Skin epidermis (tissue), 12 donors: ENCODE measurements at regions not wholly inside any gene's neighbourhood (a gene's known extent, or its start where the extent isn't known, plus 50 kb on each side); places are given as distances from the start of the nearest gene placed in this dataset.

Experiments used
- H3K27ac ChIP-seq, 21 experiments: fragments of 200-600 bp; sonication (generic) in 11 of 21; one replicate each; pipeline ENCODE4 v1.5.0; 2020; ENCODE audit warnings: mild to moderate bottlenecking in 3 of 21, inconsistent platforms in 2 of 21, moderate library complexity in 2 of 21
- H3K4me3 ChIP-seq, 7 experiments: fragments of 200-600 bp; sonication (generic) in 2 of 7; one replicate each; pipeline ENCODE4 v1.5.0; 2020; ENCODE audit warnings: inconsistent platforms in 2 of 7, mild to moderate bottlenecking in 2 of 7, moderate library complexity in 1 of 7

DNA sequence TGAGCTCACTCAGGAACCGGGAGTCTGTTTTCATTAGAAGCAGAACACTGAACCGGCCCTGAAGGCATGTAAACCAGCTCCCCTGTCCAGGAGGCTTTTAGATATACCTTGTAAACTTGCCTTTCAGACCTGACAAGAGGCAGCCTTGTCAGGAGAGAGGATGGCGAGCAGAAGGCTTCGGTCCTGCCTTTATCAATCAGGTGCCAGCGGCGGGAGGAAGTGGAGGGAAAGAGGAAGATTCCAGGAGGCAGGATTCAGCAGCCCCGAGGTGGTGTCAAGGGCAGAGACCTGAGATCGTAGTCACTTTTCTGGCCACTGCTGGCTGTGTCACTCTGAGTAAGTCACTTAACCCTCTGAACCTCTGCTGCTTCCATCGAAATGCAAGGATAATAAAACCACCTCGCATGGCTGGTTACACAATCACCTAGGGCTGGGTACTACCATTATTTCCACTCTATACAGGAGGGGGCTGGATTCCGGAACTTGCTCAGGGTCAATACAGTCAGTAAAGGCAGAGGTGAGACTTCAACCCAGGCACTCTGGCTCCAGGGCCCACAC lies 181.0 kb downstream of the CHST1 start:
- no peak overlapping the region for H3K4me3 ChIP-seq
- no peak overlapping the region for H3K27ac ChIP-seq

DNA sequence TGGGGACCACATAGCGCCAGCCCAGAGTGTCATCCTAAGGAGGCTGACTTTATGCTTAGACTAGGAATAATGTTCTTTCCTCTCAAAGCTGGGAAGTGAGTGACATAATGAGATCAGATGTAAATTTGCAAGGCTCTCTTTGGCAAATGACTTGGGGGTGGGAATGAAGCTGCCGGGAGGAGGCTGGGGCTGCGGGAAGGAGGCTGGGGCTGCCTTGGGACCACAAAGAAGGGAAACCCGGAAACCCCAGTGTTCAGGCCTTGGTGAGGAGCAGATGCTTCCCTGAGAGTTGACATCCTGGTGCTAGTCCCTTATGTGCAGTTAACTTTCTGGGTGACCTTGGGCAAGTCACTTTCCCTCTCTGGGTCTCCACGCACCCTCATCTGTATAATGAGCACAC lies 182.0 kb downstream of the CHST1 start:
- H3K4me3 ChIP-seq: no peak overlapping the region
- H3K27ac ChIP-seq: no peak overlapping the region

DNA sequence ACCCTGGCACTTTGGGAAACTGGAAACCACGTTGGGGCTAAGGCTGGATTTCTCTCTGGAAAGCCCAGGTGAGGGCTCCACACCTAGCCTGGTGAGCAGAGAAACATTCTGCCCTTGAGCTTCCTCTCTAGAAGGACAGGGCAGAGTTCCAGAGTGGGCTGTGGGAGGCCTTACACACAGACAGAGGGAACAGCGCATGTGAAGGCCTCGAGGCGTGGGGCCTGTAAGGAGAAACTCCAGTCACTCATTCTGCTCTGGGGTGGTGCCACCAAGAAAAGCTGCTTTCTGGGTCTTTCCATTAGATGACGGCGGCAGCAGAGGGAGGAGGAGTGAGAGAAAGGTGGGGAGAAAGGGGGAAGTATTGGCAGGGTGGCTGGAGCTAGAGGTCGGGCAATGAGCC lies 183.1 kb downstream of the CHST1 start:
- H3K27ac ChIP-seq: no peak overlapping the region
- no peak overlapping the region for H3K4me3 ChIP-seq

DNA sequence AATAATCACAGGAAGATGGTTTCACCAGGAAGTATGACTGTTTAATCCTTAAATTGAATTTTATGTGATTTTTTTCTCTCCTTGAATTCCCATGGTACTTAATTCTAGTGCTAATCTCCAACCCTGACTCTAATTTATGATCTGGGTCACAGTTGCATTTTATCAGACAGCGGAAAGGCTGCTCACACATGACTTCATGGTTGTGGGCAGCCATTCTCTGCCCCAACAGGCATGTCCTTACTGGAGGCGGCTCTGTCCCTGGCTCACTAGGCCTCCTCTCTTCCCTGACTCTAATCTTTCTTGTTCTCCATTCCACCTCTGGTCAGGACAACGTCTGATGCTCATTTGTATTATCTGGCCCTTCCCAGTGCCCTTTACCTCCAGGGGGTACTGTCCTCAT lies 184.4 kb downstream of the CHST1 start:
- Histone ChIP-seq H3K27ac (no peak overlapping the region), H3K4me3 (no peak overlapping the region)

DNA sequence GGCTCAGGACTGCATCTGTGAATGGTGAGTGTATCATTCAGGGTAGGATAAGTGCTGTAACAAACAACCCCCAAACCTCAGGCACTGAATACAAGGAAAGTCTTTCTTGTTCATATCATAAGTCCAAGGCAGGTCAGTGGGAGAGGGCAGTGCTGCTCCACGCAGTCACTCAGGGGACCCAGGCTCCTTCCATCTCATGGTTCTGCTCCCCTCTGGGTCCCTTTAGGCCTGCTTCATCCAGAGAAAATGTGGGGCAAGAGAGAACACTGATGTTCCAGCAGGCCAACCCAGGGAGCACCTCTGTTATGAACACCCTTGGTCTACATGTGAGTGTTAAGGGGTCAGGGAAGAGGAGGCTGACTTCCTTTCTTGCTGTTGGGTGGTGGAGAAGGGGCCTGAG lies 187.8 kb downstream of the CHST1 start:
- H3K4me3 ChIP-seq: no peak overlapping the region
- no peak overlapping the region for H3K27ac ChIP-seq

DNA sequence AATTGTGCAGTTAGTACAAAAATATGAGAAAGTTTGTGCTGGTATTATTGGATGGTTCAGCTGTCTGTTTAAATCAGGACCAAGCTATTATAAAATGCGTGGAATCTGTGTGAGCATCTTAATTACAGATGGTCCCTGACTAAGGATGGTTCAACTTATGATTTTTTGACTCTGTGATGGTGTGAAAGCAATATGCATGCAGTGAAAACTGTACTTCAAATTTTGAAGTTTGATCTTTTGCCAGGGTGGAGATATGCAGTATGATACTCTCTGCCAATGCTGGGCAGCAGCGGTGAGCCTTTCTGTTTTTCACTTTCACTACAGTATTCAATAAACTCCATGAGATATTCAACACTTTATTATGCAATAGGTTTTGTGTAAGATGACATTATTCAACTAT lies 189.3 kb downstream of the CHST1 start:
- Histone ChIP-seq H3K27ac (no peak overlapping the region), H3K4me3 (no peak overlapping the region)

DNA sequence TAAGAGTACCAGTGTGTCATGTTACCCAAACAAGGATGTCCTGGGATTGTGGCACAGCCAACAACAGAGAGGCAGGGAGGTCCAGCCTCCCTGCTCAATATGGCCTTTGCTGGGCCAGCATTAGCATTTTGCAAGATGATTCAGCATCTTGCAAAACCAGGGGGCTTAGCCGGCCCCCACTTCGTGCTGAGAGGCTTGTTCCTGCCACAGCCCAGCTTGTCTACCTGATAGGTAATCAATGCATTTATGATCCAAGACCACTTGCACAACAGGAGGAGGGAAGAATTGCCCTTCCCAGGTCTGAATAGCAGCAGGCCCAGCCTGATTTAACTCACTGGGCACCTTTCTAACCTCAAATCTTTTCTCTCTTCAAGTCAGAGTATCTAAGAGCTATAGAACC lies 189.0 kb upstream of the SYT13 start:
- Histone ChIP-seq H3K27ac (no peak overlapping the region), H3K4me3 (no peak overlapping the region)

DNA sequence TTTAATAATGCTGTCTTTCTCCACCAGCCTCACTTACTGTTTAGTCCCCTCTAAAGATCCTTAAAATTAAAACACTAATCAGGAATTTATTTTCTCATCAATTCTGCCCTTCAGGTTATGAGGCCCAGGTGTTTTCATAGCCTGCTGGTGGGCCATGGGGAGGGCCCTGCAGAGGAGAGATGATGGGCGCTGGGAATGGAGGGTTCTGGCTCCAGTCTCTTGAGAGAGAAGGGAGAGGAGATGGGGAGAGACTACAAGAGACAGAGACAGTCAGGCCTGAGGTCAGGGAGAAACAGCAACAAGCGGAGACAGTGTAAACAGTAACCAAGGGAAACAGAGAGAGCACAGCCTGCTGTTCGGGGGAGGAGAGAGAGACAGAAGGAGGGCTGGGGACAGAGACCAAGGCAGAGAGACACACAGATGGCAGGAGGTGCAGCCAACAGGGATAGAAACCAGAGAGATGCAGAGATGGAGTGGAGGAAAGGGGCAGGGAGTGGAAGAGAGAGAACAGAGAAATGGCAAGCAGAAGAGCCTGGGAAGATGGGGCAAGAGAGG lies 187.3 kb upstream of the SYT13 start:
- Histone ChIP-seq H3K4me3 (no peak overlapping the region), H3K27ac (no peak overlapping the region)

DNA sequence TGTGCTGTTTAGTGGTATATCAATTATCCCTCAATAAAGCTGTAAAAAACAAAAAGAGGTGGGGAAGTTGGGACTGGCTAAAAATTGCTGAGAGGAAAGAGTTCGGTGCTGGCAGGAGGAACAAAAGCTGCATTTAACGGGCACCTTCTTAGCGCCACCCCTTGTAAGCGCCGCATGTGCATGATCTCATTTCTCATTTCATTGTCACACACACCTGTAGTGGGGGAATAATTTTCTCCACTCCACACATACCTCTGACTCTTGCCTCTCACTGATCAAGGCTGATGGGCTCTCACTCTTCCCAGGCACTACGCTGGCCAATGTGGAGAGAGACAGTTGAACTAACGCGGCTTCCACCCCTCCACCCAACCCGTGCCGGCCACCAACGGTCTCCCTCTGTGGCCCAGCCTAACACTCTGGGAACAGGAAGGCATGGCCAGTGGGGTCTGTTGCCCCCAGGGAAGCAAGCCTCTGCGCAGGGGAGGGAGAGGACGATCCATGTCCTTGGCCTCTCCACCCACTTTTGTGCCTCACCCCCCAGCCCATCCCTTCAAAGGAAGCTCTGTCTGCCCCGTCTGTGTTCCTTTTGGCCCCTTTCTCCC lies 186.7 kb upstream of the SYT13 start:
- no peak overlapping the region for H3K27ac ChIP-seq
- H3K4me3 ChIP-seq: no peak overlapping the region

DNA sequence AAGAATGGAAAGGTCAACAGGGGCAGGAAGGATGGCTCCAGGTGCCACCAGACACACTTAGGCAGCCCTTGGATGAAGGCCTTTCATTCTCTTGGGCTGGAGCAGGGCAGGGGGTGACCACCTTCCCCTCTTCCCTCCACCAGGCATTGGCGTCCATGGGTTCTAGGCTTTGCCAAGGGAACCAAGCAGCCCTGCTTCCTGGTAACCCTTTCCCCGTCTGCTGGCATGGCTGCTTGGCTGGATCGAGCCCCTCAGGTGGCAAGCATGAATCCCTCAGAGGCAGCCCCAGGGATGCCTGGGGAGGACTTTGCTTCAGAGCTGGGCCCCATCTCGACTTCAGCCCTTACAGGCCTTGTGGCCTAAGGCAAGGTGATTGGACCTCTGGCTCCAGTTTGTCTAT lies 185.1 kb upstream of the SYT13 start:
- Histone ChIP-seq H3K27ac (no peak overlapping the region), H3K4me3 (no peak overlapping the region)

DNA sequence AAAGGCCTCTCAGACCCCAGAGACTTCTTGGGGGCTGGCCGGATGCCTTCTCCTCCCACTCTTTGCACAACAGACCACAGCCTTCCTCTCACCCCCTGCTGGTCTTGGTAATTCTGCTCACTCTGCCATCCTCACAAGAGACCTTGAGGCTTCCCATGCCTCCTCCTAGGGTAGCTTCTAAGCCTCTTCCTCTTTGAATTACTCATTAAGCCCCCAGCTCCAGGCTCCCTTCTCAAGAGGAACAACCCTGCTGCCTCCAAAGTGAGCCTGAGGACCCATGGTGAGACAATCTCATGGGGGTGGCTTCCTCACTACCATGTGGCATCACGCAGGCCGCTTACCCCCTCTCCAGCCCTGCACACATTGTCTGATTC lies 184.6 kb upstream of the SYT13 start:
- Histone ChIP-seq H3K27ac (no peak overlapping the region), H3K4me3 (no peak overlapping the region)

DNA sequence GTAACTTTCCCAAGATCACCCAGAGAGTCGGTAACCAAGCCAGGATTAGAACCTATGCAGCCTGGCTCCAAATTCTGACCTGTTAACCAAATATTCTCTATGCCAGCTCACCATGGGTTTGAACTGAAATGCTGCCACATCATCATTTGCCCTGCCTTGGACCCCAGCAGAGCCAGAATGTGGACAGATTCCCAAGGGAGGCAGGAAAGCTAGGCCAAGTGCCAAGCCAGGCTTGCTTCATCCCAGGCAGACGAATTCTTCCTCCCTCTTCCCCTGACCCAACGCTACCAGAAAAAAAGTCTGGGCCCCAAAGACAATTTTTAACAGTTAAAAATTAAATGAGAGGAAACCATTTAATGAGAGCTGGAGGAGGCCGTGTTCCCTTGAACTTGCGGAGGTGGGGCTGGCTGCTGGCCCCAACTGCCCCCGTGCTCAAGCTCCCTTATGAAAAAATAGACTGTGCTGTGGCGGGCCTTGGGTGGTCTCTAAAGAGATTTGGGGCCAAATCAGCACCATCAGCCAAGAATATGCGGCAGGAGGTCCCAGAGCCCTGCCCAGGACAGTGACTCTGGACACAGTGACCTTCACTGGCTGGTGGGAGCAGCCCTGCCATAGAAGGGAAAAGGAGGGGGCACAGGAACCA lies 184.1 kb upstream of the SYT13 start:
- H3K27ac ChIP-seq: no peak overlapping the region
- H3K4me3 ChIP-seq: no peak overlapping the region

DNA sequence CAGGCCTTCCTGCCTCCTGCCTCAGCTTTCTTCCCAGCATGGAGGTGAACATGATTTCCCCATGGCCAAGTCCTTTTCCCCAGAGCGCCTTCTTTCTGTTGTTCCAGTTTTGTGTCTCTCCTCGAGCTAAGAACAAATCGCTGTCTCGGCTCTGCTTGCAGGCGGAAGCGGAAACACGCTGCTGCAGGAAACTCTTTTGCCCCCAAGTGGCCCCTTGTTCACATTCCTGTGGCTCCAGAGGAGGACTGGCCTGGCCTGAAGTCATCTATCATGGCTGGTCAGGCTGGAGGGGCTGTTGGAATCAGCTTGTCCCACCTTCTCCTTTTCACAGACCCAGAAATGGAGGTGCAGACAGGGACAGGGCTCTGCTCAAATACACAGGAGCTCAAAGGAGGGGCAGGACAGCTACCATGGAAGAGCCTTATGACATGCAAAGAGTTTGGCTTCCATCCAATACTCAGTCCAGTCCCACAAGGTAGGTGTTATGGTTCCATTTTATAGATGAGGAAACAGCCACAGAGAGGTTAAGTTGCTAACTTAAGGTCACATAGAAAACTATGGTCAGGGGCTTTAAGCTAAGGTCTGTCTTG lies 182.2 kb upstream of the SYT13 start:
- H3K27ac ChIP-seq: no peak overlapping the region
- H3K4me3 ChIP-seq: no peak overlapping the region

DNA sequence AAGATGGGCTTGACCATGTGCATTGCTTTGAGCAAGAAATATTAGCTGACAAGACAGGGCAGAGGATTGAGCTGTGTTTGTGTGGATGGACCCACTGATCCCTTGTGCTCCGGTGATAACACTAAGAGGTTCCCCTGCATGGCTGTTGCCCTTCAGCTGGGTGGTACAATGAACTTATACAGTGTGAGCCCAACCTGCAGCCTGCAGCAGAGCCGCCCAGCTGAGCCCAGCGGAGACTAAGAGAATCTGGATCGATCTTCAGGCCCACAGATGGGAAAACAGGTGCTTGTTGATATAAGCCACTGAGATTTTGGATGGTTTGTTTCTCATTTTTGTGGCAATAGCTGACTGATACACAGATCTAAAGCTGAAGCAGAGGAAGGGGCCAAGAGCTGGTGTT lies 177.4 kb upstream of the SYT13 start:
- Histone ChIP-seq H3K27ac (no peak overlapping the region), H3K4me3 (no peak overlapping the region)

DNA sequence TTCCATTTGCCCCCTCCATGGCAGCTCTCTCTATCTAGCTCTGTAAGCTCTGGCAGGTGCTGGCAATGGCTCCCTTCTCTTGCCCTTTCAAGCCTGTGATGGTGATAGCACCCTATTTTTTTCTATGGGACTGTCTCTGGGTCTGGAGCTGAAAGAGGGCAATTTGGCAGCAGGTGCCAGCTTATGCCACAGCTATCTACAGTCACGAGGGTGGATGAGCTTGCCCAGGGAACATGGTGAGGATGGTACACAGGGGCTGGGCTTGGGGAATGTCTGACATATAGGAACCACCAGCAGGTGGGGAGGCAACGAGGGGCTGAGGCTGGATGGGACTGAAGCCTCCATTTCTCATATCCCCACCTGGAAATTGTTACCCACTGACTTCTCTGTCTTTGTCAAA lies 175.4 kb upstream of the SYT13 start:
- H3K4me3 ChIP-seq: no peak overlapping the region
- H3K27ac ChIP-seq: no peak overlapping the region

DNA sequence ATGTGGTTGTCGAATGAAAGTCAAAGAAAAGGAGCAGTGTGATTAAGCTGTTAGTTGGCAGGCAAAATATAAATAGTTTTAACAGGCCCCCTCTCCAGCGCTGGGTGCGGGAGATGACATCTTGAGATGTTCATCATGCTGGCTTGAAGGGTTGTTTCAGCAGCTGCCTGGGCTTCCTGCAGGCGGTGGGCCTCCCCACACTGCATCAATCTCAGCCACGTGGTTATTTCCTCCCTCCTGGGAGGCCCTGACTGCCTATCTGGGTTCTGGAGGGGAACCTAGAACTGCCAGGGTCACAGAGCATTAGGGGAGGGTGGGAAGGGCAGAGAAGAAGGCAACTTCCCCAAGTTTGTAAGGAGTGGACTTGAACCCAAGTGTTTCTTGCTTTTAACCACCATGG lies 173.3 kb upstream of the SYT13 start:
- no peak overlapping the region for H3K27ac ChIP-seq
- no peak overlapping the region for H3K4me3 ChIP-seq

DNA sequence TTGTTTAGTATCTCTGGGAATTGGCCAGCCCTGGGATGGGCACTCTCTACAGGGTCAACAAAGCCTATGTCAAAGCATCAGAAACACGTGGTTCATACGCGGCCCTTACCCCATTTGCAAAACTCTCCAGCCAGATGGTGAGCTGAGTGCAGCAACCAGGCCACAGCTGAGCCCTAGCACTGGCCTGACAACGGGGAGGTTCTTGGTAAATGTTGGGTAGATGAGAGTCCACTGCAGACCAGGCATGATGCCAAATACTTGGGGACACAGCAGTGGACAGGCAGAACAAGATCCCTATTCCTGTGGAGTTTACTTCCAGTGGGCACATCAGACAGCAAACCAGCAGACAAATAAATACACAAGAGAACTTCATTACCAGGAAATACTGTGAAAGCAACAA lies 172.1 kb upstream of the SYT13 start:
- Histone ChIP-seq H3K4me3 (no peak overlapping the region), H3K27ac (peak overlapping the region in 1 of 21 experiments; percentile 47)

DNA sequence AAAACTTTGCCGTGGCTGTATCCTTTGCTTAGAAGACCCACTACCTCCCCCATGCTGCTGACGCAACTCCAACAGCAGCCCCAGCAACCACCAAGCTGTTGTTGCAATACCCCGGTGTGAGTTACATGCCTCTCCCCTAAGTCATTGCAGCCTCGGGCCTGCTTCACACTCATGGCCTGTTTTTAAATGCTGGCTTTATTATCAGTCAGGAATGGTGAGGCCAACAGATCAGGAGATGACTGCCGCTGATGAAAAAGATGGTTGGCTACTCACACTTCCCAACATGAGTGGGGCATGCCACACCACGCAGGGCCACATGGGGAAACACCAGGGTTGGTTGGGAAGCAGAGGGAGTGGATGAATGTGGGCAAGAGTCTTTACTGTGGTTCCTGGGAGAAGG lies 171.5 kb upstream of the SYT13 start:
- H3K4me3 ChIP-seq: no peak overlapping the region
- H3K27ac ChIP-seq: no peak overlapping the region

DNA sequence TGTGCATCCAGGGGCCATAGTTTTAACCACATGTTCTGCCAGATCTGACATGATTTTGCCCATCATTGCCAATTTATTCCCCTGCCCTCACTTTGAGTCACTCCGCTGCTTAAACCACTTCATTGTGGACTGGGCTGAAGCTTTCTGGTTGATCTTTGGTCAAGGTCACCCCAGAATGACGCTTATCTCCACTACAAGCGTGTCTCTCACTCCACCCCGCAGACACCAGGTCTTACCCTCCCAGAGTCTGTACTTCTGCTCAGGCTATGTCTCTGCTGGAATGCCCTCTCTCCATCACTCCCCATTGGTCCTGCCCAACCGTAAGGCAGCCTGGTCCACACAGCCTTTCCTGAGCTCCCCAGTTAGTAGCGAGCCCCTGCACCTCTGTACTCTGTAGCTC lies 170.5 kb upstream of the SYT13 start:
- H3K27ac ChIP-seq: no peak overlapping the region
- no peak overlapping the region for H3K4me3 ChIP-seq

DNA sequence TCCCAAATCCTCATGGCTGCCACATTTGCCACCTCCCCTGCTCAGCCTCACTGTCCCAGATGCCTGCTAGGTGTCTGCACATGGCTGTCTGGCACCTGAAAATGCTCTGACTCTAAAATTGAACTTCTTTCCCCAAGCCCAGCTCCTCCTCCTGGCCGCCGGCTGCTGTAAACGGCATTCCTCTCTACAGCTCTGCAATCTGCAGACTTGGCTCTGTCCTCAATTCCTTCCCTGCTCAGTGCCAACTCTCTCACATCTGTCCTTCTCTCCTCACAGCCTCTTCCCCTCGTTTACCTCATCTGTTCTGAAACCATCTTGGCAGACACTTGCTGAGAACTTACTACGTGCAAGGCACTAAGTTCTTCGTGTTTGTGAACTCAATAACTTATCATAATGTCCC lies 169.4 kb upstream of the SYT13 start:
- Histone ChIP-seq H3K4me3 (no peak overlapping the region), H3K27ac (no peak overlapping the region)

DNA sequence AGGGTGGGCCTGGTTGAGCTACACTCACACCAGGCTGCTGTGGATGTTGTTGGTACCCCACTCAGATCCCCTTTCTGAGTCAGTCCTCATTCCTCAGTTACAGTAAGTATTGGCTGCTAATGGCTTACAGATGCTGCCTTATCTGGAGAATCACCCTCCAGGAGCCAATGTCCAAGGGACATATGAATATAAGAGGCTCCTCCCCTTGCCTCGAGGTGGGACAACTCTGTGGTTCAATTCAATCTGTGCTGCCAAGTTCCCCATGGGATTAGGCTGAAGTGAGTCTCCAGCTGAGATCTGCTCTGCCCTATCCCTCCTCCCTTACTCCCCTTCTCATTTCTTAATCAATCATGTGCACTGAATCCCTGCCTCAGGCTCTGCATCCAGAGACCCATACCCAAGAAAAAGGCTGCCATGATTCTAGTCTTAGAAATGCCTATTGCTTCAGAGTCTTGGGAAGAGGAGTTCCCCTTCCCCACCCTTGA lies 168.8 kb upstream of the SYT13 start:
- H3K4me3 ChIP-seq: no peak overlapping the region

More for the DNA sequence above, 168.8 kb upstream of the SYT13 start:
- H3K27ac ChIP-seq: no peak overlapping the region
